C4-2B (cell line): ENCODE measurements at regions not wholly inside any gene's neighbourhood (a gene's known extent, or its start where the extent isn't known, plus 50 kb on each side); places are given as distances from the start of the nearest gene placed in this dataset.

Source experiments
- H3K27ac ChIP-seq: fragments of 450-650 bp; 2 replicates; pipeline ENCODE4 v1.5.1; 2017
- CTCF ChIP-seq: fragments of 450-650 bp; conservative IDR thresholded peaks from 2 replicates; pipeline ENCODE4 v1.5.1; 2017; ENCODE audit warnings: mild to moderate bottlenecking
- ZFX ChIP-seq: fragments of 450-650 bp; IDR thresholded peaks from 2 replicates; pipeline ENCODE4 v1.6.1; 2017

- H3K27ac ChIP-seq: no peak overlapping the region
- TF ChIP-seq CTCF (no peak), ZFX (no peak)
Observed at GRCh38 chr3:145578471-145578870, 582.5 kb downstream of the PLOD2 start.

- H3K27ac ChIP-seq: no peak overlapping the region
- TF ChIP-seq ZFX (no peak), CTCF (no peak)
Observed at GRCh38 chr3:145581694-145582093, 579.3 kb downstream of the PLOD2 start.

- TF ChIP-seq ZFX: no peak
- no peak for TF ChIP-seq CTCF
Observed at GRCh38 chr3:145604851-145605250, 556.1 kb downstream of the PLOD2 start.

GRCh38 chr3:145620002-145620401 lies 541.0 kb downstream of the PLOD2 start:
- H3K27ac ChIP-seq: no peak overlapping the region
- TF ChIP-seq ZFX (no peak), CTCF (no peak)

More at GRCh38 chr3:145604851-145605250, 556.1 kb downstream of the PLOD2 start:
- no peak overlapping the region for H3K27ac ChIP-seq

- TF ChIP-seq CTCF: no peak
- no peak for TF ChIP-seq ZFX
- no peak overlapping the region for H3K27ac ChIP-seq
Observed at GRCh38 chr3:145620486-145620885, 540.5 kb downstream of the PLOD2 start.

- no peak overlapping the region for H3K27ac ChIP-seq
- TF ChIP-seq ZFX (no peak), CTCF (no peak)
Observed at GRCh38 chr3:145623349-145623748, 537.6 kb downstream of the PLOD2 start.

- TF ChIP-seq ZFX (no peak), CTCF (no peak)
- no peak overlapping the region for H3K27ac ChIP-seq
Observed at GRCh38 chr3:145628211-145628610, 532.8 kb downstream of the PLOD2 start.
